Gastrocnemius medialis (tissue), 4 donors: ENCODE measurements at regions not wholly inside any gene's neighbourhood (a gene's known extent, or its start where the extent isn't known, plus 50 kb on each side); places are given as distances from the start of the nearest gene placed in this dataset.

Experiments
- CTCF ChIP-seq, 5 experiments: fragments of 450-650 bp in 3 of 5; fragments of 200-600 bp in 2 of 5; sonication (generic) in 2 of 5; IDR thresholded peaks in 4 of 5; conservative IDR thresholded peaks in 1 of 5; 1 replicate in 4 of 5; 2 replicates in 1 of 5; pipeline ENCODE4 v1.5.1; 2016 to 2019; ENCODE audit warnings: antibody characterized with exemption in 5 of 5, mild to moderate bottlenecking in 3 of 5, moderate library complexity in 3 of 5
- POLR2A ChIP-seq, 2 donors: fragments of 450-650 bp; IDR thresholded peaks; one replicate each; pipeline ENCODE4 v1.6.1; 2017; ENCODE audit warnings: antibody characterized with exemption in 2 of 2, mild to moderate bottlenecking in 2 of 2, moderate library complexity in 2 of 2

- TF ChIP-seq CTCF (IDR thresholded peaks at IDR 0.05 in 4 of 5, conservative IDR thresholded peaks at IDR 0.05 in 1 of 5), result no peak
- TF ChIP-seq POLR2A (IDR thresholded peaks at IDR 0.05), result no peak
These were observed 82.0 kb upstream of the TSHZ2 start for GRCh38 chr20:52890130-52890529.
